ENCODE measurements at regions not wholly inside any gene's neighbourhood (a gene's known extent, or its start where the extent isn't known, plus 50 kb on each side); places are given as distances from the start of the nearest gene placed in this dataset.
"Not testable (repeated sequence)": the region's sequence is repeated elsewhere in the genome, so short reads cannot be mapped to it uniquely, and the experiment has no call there.

GRCh38 chr4:189655817-189656216, 284.9 kb upstream of the FRG1 start:
- H3K27me3 Mint-ChIP-seq; H3K36me3 Mint-ChIP-seq; H3K9me3 ChIP-seq (ENCODE audit: low read length); POLR2A ChIA-PET; H3K4me3 Mint-ChIP-seq; H3K27ac ChIP-seq (ENCODE audit: low read depth, low read length); H3K27me3 ChIP-seq (ENCODE audit: insufficient read depth, low read length, poor library complexity, severe bottlenecking); H3K4me3 ChIP-seq (ENCODE audit: low read length); DNase-seq; H3K36me3 ChIP-seq (ENCODE audit: insufficient read depth, low read length); H3K9me3 Mint-ChIP-seq; H3K27ac Mint-ChIP-seq; H3K4me1 ChIP-seq (ENCODE audit: insufficient read depth, low read length); H3K4me1 Mint-ChIP-seq; CTCF ChIA-PET: not testable (repeated sequence)

GRCh38 chr4:189656641-189657040, 284.0 kb upstream of the FRG1 start:
- H3K36me3 Mint-ChIP-seq = no peaks in the 10 kb centered on the region
- H3K4me1 Mint-ChIP-seq = no peaks in the 10 kb centered on the region
- H3K27ac ChIP-seq (ENCODE audit: low read depth, low read length) = no peak overlapping the region
- CTCF ChIA-PET = no interaction called here
- no peaks in the 10 kb centered on the region for H3K9me3 ChIP-seq (ENCODE audit: low read length)
- no peaks in the 10 kb centered on the region for H3K9me3 Mint-ChIP-seq
- H3K36me3 ChIP-seq (ENCODE audit: insufficient read depth, low read length) = no peaks in the 10 kb centered on the region
- POLR2A ChIA-PET = no interaction called here
- no peak overlapping the region for H3K27ac Mint-ChIP-seq
- no peaks in the 10 kb centered on the region for H3K4me1 ChIP-seq (ENCODE audit: insufficient read depth, low read length)
- no peak overlapping the region for H3K4me3 ChIP-seq (ENCODE audit: low read length)
- no peak overlapping the region for H3K4me3 Mint-ChIP-seq
- no peaks in the 10 kb centered on the region for H3K27me3 ChIP-seq (ENCODE audit: insufficient read depth, low read length, poor library complexity, severe bottlenecking)
- no peak for DNase-seq
- no peaks in the 10 kb centered on the region for H3K27me3 Mint-ChIP-seq

- H3K27ac ChIP-seq (ENCODE audit: low read depth, low read length); H3K27me3 Mint-ChIP-seq; H3K9me3 Mint-ChIP-seq; DNase-seq; H3K9me3 ChIP-seq (ENCODE audit: low read length); H3K4me1 Mint-ChIP-seq; H3K36me3 Mint-ChIP-seq; H3K4me1 ChIP-seq (ENCODE audit: insufficient read depth, low read length); H3K36me3 ChIP-seq (ENCODE audit: insufficient read depth, low read length); H3K27me3 ChIP-seq (ENCODE audit: insufficient read depth, low read length, poor library complexity, severe bottlenecking); CTCF ChIA-PET; POLR2A ChIA-PET; H3K4me3 ChIP-seq (ENCODE audit: low read length); H3K27ac Mint-ChIP-seq: not testable (repeated sequence)
- H3K4me3 Mint-ChIP-seq = peak overlapping the region in 1 of 7 donors; percentile 6
These were observed 282.4 kb upstream of the FRG1 start for GRCh38 chr4:189658259-189658658.

- H3K4me1 ChIP-seq (ENCODE audit: insufficient read depth, low read length); H3K27ac ChIP-seq (ENCODE audit: low read depth, low read length); H3K36me3 ChIP-seq (ENCODE audit: insufficient read depth, low read length); H3K4me1 Mint-ChIP-seq; DNase-seq; CTCF ChIA-PET; H3K36me3 Mint-ChIP-seq; H3K27me3 ChIP-seq (ENCODE audit: insufficient read depth, low read length, poor library complexity, severe bottlenecking); H3K9me3 Mint-ChIP-seq; POLR2A ChIA-PET; H3K4me3 ChIP-seq (ENCODE audit: low read length); H3K27me3 Mint-ChIP-seq; H3K9me3 ChIP-seq (ENCODE audit: low read length); H3K4me3 Mint-ChIP-seq; H3K27ac Mint-ChIP-seq: not testable (repeated sequence)
These were observed 281.8 kb upstream of the FRG1 start for GRCh38 chr4:189658831-189659230.

GRCh38 chr4:189659287-189659686, 281.4 kb upstream of the FRG1 start:
- no peaks in the 10 kb centered on the region for H3K36me3 ChIP-seq (ENCODE audit: insufficient read depth, low read length)
- no peaks in the 10 kb centered on the region for H3K27me3 ChIP-seq (ENCODE audit: insufficient read depth, low read length, poor library complexity, severe bottlenecking)
- H3K9me3 ChIP-seq (ENCODE audit: low read length) = no peaks in the 10 kb centered on the region
- H3K9me3 Mint-ChIP-seq = peaks cover 0 to 3% (median 0%) of the 10 kb centered on the region in 5 donors
- no peaks in the 10 kb centered on the region for H3K36me3 Mint-ChIP-seq
- no peak overlapping the region for H3K4me3 Mint-ChIP-seq
- no peak overlapping the region for H3K4me3 ChIP-seq (ENCODE audit: low read length)
- no peaks in the 10 kb centered on the region for H3K4me1 ChIP-seq (ENCODE audit: insufficient read depth, low read length)
- ChIA-PET POLR2A (no interaction called here), CTCF (no interaction called here)
- no peaks in the 10 kb centered on the region for H3K27me3 Mint-ChIP-seq
- DNase-seq = no peak
- H3K27ac Mint-ChIP-seq = no peak overlapping the region
- no peaks in the 10 kb centered on the region for H3K4me1 Mint-ChIP-seq
- H3K27ac ChIP-seq (ENCODE audit: low read depth, low read length) = no peak overlapping the region

GRCh38 chr4:189660722-189661360, 279.8 kb upstream of the FRG1 start:
- Histone ChIP-seq H3K4me3 (ENCODE audit: low read length) (no peak overlapping the region), H3K27ac (ENCODE audit: low read depth, low read length) (no peak overlapping the region), H3K27me3 (ENCODE audit: insufficient read depth, low read length, poor library complexity, severe bottlenecking) (no peaks in the 10 kb centered on the region), H3K4me1 (ENCODE audit: insufficient read depth, low read length) (no peaks in the 10 kb centered on the region), H3K36me3 (ENCODE audit: insufficient read depth, low read length) (no peaks in the 10 kb centered on the region), H3K9me3 (ENCODE audit: low read length) (no peaks in the 10 kb centered on the region)
- Mint-ChIP-seq H3K9me3 (peaks cover 0 to 3% (median 0%) of the 10 kb centered on the region in 5 donors), H3K4me1 (no peaks in the 10 kb centered on the region), H3K4me3 (no peak overlapping the region), H3K36me3 (no peaks in the 10 kb centered on the region), H3K27ac (no peak overlapping the region), H3K27me3 (no peaks in the 10 kb centered on the region)
- ChIA-PET CTCF (no interaction called here), POLR2A (no interaction called here)
- no peak for DNase-seq

GRCh38 chr4:189664693-189665250, 275.9 kb upstream of the FRG1 start:
- Mint-ChIP-seq H3K4me1 (no peaks in the 10 kb centered on the region), H3K27ac (no peak overlapping the region), H3K27me3 (no peaks in the 10 kb centered on the region), H3K36me3 (no peaks in the 10 kb centered on the region), H3K4me3 (no peak overlapping the region), H3K9me3 (peaks cover 0 to 3% (median 2%) of the 10 kb centered on the region in 5 donors)
- Histone ChIP-seq H3K9me3 (ENCODE audit: low read length) (no peaks in the 10 kb centered on the region), H3K27ac (ENCODE audit: low read depth, low read length) (no peak overlapping the region), H3K4me1 (ENCODE audit: insufficient read depth, low read length) (no peaks in the 10 kb centered on the region), H3K36me3 (ENCODE audit: insufficient read depth, low read length) (no peaks in the 10 kb centered on the region), H3K27me3 (ENCODE audit: insufficient read depth, low read length, poor library complexity, severe bottlenecking) (no peaks in the 10 kb centered on the region), H3K4me3 (ENCODE audit: low read length) (no peak overlapping the region)
- no peak for DNase-seq
- CTCF ChIA-PET = no interaction called here
- POLR2A ChIA-PET = no interaction called here

GRCh38 chr4:189665712-189666305, 274.9 kb upstream of the FRG1 start:
- H3K36me3 ChIP-seq (ENCODE audit: insufficient read depth, low read length); H3K4me3 Mint-ChIP-seq; H3K4me3 ChIP-seq (ENCODE audit: low read length); H3K36me3 Mint-ChIP-seq; H3K9me3 Mint-ChIP-seq; DNase-seq; CTCF ChIA-PET; H3K4me1 ChIP-seq (ENCODE audit: insufficient read depth, low read length); H3K4me1 Mint-ChIP-seq; H3K27ac ChIP-seq (ENCODE audit: low read depth, low read length); H3K27me3 Mint-ChIP-seq; H3K27ac Mint-ChIP-seq; H3K9me3 ChIP-seq (ENCODE audit: low read length); POLR2A ChIA-PET; H3K27me3 ChIP-seq (ENCODE audit: insufficient read depth, low read length, poor library complexity, severe bottlenecking): not testable (repeated sequence)

All from CD8-positive, alpha-beta memory T cell (primary cell).